SJSA1 (cell line): ENCODE measurements at regions not wholly inside any gene's neighbourhood (a gene's known extent, or its start where the extent isn't known, plus 50 kb on each side); places are given as distances from the start of the nearest gene placed in this dataset.

Experiments used
- DNase-seq, 2 experiments: peaks; one replicate each; pipeline ENCODE4 v3.0.0-alpha.2; 2015 to 2020; ENCODE audit warnings: low spot score in 2 of 2, low read depth in 1 of 2
- H3K27ac ChIP-seq: fragments of 250-450 bp; sonication (Bioruptor Pico); 2 replicates; pipeline ENCODE4 v1.5.1; 2020; ENCODE audit warnings: mild to moderate bottlenecking, moderate library complexity
- H3K27me3 ChIP-seq: fragments of 250-450 bp; sonication (Bioruptor Pico); replicated peaks from 2 replicates; pipeline ENCODE4 v1.5.1; 2020; ENCODE audit warnings: mild to moderate bottlenecking, moderate library complexity
- H3K36me3 ChIP-seq: fragments of 250-450 bp; sonication (Bioruptor Pico); 2 replicates; pipeline ENCODE4 v1.5.1; 2020; ENCODE audit warnings: mild to moderate bottlenecking
- H3K4me1 ChIP-seq: fragments of 250-450 bp; sonication (Bioruptor Pico); replicated peaks from 2 replicates; pipeline ENCODE4 v1.6.1; 2021; ENCODE audit warnings: mild to moderate bottlenecking
- H3K4me3 ChIP-seq: fragments of 250-450 bp; sonication (Bioruptor Pico); 2 replicates; pipeline ENCODE4 v1.5.1; 2020; ENCODE audit warnings: mild to moderate bottlenecking
- H3K9me3 ChIP-seq: fragments of 250-450 bp; sonication (Bioruptor Pico); replicated peaks from 2 replicates; pipeline ENCODE4 v1.5.1; 2020; ENCODE audit warnings: mild to moderate bottlenecking

DNA sequence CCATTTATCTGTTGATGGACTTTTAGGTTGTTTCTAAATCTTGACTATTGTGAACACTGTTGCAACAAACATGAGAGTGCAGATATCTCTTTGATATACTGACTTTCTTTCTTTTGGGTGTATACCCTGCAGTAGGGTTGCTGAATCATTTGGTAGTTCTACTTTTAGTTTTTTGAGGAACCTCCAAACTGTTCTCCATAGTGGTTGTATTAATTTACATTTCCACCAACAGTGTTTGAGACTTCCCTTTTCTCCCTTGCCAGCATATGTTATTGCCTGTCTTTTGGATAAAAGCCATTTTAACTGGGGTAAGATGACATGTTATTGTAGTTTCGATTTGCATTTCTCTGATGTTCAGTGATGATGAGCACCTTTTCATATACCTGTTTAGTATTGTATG is 330.0 kb downstream of the DDX10 start:
- DNase-seq, result no peak
- Histone ChIP-seq H3K4me3 (no peak overlapping the region), H3K9me3 (no peaks in the 10 kb centered on the region), H3K27me3 (no peaks in the 10 kb centered on the region), H3K27ac (no peak overlapping the region), H3K36me3 (no peaks in the 10 kb centered on the region), H3K4me1 (no peaks in the 10 kb centered on the region)

DNA sequence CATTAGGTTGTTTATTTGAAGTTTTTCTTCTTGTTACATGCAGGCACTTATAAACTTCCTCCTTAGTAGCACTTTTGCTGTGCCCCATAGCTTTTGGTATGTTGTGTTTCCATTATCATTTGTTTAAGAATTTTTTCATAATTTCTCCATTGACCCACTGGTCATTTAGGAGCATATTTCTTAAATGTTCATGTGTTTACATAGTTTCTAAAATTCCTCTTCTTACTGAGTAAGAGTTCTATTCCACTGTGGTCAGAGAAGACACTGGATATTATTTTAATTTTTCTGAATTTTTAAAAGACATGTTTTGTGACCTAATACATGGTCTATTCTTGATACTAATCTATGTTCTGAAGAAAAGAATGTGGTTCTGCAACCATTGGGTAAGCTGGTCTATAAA is 333.0 kb downstream of the DDX10 start:
- no peak for DNase-seq
- Histone ChIP-seq H3K36me3 (no peaks in the 10 kb centered on the region), H3K4me3 (no peak overlapping the region), H3K27me3 (no peaks in the 10 kb centered on the region), H3K9me3 (no peaks in the 10 kb centered on the region), H3K27ac (no peak overlapping the region), H3K4me1 (no peaks in the 10 kb centered on the region)

DNA sequence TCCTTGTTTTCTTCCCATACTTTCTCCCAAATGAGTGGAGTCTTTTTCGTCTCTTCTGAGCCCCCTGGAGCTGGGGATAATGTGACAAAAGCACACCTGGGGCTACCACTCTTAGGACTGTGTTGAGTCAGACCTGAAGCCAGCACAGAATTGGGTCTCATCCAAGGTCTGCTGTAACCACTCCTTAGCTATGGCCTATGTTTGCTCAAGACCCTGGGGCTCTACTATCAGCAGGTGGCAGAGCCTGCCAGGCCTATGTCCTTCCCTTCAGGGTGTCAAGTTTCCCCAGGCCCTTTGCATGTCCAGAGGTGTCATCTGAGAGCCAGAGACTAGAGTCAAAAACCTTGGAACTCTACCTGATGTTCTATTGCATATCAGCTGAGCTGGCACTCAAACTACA is 335.7 kb downstream of the DDX10 start:
- no peaks in the 10 kb centered on the region for H3K36me3 ChIP-seq
- H3K4me1 ChIP-seq, result no peaks in the 10 kb centered on the region
- no peak for DNase-seq
- H3K27me3 ChIP-seq, result no peaks in the 10 kb centered on the region
- H3K9me3 ChIP-seq, result no peaks in the 10 kb centered on the region
- H3K27ac ChIP-seq, result no peak overlapping the region
- no peak overlapping the region for H3K4me3 ChIP-seq

DNA sequence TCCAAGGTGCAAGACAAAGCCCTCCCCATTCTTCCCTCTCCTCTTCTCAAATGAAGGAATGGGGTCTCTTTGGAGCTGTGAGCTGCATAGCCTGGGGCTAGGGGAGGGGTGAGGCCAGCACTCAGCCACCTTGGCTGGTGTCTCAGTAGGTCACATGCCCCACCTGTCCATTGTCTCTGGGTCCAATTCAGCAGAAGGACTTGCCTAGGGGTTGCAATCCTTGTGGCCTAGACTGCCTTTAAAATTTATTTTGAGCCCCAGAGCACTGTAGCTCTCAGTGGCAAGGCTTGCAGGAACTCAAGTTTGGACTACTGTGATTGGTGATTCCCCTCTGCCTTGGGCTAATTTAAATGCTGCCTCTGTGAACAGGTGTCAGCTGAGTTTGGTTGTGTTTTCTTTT is 336.7 kb downstream of the DDX10 start:
- H3K9me3 ChIP-seq, result no peaks in the 10 kb centered on the region

DNA sequence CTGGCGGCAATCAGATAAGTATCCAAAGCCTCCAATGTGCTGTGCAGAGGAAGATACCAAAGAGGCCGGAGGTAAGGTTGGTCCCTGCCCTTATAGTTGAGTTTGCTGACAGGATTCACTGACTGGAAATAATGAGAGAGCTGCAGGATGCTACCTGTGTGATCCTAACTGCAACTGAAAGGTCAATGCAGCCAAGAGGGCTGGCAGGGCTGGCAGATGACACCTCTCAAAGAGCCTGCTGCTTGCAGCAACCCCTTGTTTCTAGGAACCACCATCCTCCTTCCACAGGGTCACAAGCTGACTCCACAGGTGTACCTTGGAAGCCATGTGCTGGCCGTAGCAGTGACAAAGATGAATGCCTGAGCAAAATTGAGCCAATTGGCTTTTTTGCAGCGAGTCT is 348.1 kb downstream of the DDX10 start:
- no peaks in the 10 kb centered on the region for H3K36me3 ChIP-seq
- H3K4me3 ChIP-seq, result no peak overlapping the region
- H3K9me3 ChIP-seq, result no peaks in the 10 kb centered on the region
- H3K4me1 ChIP-seq, result peaks cover 7% of the 10 kb centered on the region
- no peaks in the 10 kb centered on the region for H3K27me3 ChIP-seq
- DNase-seq, result no peak
- no peak overlapping the region for H3K27ac ChIP-seq

More for the DNA sequence above, 336.7 kb downstream of the DDX10 start:
- H3K4me3 ChIP-seq, result no peak overlapping the region
- H3K27ac ChIP-seq, result no peak overlapping the region
- no peaks in the 10 kb centered on the region for H3K4me1 ChIP-seq
- H3K36me3 ChIP-seq, result no peaks in the 10 kb centered on the region
- DNase-seq, result no peak
- no peaks in the 10 kb centered on the region for H3K27me3 ChIP-seq

DNA sequence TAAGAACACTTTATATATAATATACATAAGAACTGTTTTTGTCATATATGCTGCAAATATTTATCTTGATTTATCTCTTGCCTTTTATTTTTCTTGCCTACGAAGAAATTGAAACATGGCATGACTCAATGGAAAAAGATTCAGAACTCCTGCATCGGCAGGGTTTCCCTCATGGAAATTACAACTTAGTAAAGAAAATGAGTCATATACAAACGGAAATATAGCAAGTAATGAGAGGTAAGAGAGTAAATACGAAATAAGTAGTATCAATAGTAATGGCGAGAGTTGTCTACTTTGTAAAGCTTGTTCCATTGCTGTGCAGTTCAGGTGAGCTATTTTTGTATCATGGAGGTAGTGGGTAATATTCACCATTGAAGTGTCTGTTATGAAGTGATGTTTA is 350.4 kb downstream of the DDX10 start:
- H3K4me1 ChIP-seq, result peaks cover 7% of the 10 kb centered on the region
- H3K27me3 ChIP-seq, result no peaks in the 10 kb centered on the region
- no peaks in the 10 kb centered on the region for H3K36me3 ChIP-seq
- H3K9me3 ChIP-seq, result no peaks in the 10 kb centered on the region
- peak in 1 of 2 experiments; percentile 22 for DNase-seq
- H3K27ac ChIP-seq, result 0 out of 2 replicates have a peak overlapping the region, but pooled peaks have one; percentile 15
- H3K4me3 ChIP-seq, result no peak overlapping the region

DNA sequence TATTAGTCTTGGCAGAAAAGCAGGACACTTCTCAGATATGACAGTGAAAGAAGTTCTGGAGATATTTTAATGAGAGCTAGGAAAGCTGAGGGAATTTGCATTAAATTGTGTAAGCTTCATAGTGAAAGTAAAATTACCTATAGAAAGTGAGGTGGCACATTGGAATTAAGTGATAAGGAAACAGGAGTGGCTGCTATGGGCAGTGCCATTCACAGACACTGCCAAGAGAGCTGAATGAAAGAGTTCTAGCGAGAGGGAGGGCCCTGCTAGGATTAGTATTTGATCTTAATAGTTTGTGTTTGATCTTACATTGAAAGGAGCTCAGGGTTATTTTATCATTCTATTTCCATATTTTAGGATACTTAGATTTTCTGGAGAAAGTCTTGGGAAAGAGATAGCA is 351.9 kb downstream of the DDX10 start:
- no peak overlapping the region for H3K27ac ChIP-seq
- H3K36me3 ChIP-seq, result no peaks in the 10 kb centered on the region
- H3K4me1 ChIP-seq, result peaks cover 7% of the 10 kb centered on the region
- no peaks in the 10 kb centered on the region for H3K9me3 ChIP-seq
- no peak for DNase-seq
- H3K27me3 ChIP-seq, result no peaks in the 10 kb centered on the region
- H3K4me3 ChIP-seq, result no peak overlapping the region

DNA sequence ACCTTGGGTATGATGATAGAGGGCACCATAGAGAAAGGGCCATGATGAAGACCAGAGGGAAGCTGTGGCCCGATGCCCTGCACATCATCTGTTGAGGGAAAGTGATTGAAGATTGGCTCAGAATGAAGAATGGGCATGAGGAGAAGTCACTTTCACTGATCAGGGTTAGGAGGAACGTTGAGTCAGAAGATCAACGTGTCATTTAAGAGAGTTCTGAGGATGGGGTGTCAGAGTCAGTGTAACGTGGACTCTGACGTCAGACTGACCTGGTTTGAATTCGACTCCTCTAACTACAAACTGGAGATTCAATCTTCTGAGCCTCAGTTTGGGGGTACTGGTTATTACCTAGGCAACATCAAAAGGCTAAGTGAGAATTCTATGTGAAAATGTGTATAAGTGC is 352.6 kb downstream of the DDX10 start:
- Histone ChIP-seq H3K36me3 (no peaks in the 10 kb centered on the region), H3K4me1 (peaks cover 7% of the 10 kb centered on the region), H3K27me3 (no peaks in the 10 kb centered on the region), H3K9me3 (no peaks in the 10 kb centered on the region), H3K27ac (no peak overlapping the region), H3K4me3 (no peak overlapping the region)
- DNase-seq, result no peak

DNA sequence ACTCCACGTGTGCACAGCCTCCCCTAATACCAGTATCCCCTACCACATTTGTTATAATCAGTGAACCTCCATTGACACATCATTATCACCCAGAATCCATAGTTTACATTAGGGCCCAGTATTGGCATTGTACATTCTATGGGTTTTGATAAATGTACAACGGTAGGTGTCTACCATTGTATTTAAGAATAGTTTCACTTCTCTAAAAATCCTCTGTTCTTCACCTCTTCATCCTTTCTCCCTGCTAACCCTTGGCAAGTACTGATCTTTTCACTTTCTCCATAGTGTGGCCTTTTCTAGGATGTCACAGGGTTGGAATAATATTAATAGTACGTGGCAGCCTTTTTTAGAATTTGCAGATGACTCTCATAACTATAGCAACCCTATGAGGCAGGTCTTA is 353.8 kb downstream of the DDX10 start:
- Histone ChIP-seq H3K36me3 (no peaks in the 10 kb centered on the region), H3K4me1 (peaks cover 7% of the 10 kb centered on the region), H3K27ac (no peak overlapping the region), H3K4me3 (no peak overlapping the region), H3K27me3 (no peaks in the 10 kb centered on the region), H3K9me3 (no peaks in the 10 kb centered on the region)
- no peak for DNase-seq

DNA sequence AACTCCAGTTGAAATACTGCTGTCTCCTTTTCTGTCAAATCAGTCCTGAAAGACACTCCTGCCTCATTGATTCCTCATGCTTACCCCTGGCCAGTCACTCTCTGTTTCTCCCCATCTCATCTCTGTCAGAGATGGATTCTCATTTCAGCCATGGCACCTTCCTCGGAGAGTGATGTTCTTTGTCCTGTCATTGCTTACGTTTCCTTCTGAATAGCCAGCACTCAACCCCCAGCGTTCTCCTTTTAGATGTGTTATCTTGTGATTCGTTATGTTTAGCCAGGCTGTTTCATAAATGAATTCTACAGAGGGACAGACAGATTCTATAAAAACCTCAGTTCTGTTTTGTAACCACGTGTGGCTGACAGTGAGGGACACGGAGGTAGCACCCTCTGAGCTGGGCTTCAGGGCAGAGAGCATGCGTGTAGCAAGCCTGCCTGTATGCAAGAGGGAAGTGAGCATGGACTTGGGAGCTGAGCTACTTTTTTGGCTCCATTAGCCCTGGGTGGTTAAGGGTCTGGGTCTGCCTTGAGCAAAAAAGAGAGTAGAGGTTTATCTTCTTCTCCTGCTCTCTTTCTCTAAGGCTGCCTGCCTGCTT is 354.6 kb downstream of the DDX10 start:
- Histone ChIP-seq H3K27me3 (no peaks in the 10 kb centered on the region), H3K9me3 (no peaks in the 10 kb centered on the region), H3K4me1 (peaks cover 7% of the 10 kb centered on the region), H3K4me3 (no peak overlapping the region), H3K27ac (no peak overlapping the region), H3K36me3 (no peaks in the 10 kb centered on the region)
- no peak for DNase-seq

DNA sequence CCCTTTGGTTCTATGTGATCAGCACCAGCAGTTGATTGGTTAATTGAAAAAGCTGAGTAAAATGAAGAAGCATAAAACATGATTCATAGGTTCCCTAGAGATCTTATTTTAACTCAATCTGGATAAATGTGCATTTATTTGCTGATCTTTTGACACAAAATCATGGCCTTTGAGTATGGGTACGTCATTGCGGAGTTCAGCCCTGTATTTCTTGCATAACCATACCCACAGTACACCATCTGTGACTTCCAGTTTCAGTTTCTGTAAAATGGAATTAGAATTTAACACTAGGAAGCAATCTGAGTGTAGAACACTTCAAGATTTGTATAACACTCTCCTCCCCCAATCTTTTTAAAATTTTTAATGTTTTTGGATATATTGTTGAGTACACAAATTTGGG is 358.2 kb downstream of the DDX10 start:
- Histone ChIP-seq H3K36me3 (no peaks in the 10 kb centered on the region), H3K4me1 (no peaks in the 10 kb centered on the region), H3K4me3 (no peak overlapping the region), H3K27ac (no peak overlapping the region), H3K27me3 (no peaks in the 10 kb centered on the region), H3K9me3 (no peaks in the 10 kb centered on the region)
- DNase-seq, result no peak

DNA sequence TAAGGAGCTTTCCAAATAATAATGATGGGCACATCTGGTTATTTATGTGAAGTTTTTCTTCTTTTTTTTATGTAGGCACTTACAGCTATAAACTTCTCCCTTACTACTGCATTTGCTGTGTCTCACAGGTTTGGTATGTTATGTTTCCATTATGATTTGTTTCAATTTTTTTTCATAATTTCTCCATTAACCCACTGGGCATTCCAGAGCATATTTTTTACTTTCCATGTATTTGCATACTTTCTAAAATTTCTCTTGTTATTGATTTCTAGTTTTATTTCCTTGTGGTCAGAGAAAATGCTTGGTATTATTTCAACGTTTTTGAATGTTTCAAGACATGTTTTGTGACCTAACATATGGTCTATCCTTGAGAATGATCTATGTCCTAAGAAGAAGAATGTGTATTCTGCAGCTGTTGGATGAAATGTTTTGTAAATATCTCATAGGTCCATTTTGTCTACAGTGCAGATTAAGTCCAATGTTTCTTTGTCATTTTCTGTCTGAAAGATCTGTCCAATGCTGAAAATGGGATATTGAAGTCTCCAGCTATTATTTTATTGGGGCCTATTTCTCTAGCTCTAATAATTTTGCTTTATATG is 362.1 kb downstream of the DDX10 start:
- H3K27ac ChIP-seq, result no peak overlapping the region

DNA sequence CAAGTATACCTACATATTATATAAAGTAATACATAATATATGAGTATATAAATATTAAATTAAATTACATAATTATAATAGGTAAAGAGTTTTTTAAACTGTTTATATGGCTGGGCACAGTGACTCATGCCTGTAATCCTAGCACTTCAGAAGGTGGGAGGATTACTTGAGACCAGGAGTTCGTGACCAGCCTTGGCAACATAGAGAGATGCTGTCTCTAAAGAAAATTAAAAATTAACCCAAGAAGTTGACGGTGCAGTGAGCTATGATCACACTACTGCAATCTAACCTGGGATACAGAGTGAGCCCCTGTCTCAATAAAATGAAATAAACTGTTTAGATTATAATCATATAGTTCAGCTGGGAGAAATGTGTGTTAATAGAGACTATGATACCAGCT is 363.0 kb downstream of the DDX10 start:
- DNase-seq, result no peak
- Histone ChIP-seq H3K4me3 (no peak overlapping the region), H3K4me1 (no peaks in the 10 kb centered on the region), H3K9me3 (no peaks in the 10 kb centered on the region), H3K27me3 (no peaks in the 10 kb centered on the region), H3K36me3 (no peaks in the 10 kb centered on the region), H3K27ac (no peak overlapping the region)

More for the DNA sequence above, 362.1 kb downstream of the DDX10 start:
- no peak for DNase-seq
- no peaks in the 10 kb centered on the region for H3K27me3 ChIP-seq
- no peaks in the 10 kb centered on the region for H3K36me3 ChIP-seq
- H3K9me3 ChIP-seq, result no peaks in the 10 kb centered on the region
- no peaks in the 10 kb centered on the region for H3K4me1 ChIP-seq
- H3K4me3 ChIP-seq, result no peak overlapping the region

DNA sequence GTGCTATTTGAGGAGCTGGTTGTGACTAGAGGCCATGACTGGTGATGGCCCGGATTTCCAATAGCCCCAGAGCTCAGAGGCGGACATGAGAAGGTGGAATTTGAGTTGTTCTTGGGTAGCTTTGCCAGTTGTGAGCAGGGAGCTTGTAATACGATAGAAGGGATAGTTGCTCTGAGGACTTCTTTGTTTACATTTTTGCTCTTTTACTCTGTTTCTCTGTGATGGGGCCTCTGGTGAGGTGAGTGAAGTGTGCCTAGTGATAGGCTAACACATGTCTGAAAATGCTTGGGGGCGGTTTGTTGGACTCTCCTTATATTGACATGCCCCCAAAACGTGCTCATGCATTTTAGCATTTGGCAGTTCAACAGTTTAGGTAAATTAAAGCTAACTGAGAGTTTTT is 365.1 kb downstream of the DDX10 start:
- Histone ChIP-seq H3K27me3 (no peaks in the 10 kb centered on the region), H3K4me3 (no peak overlapping the region), H3K27ac (no peak overlapping the region), H3K9me3 (no peaks in the 10 kb centered on the region), H3K4me1 (no peaks in the 10 kb centered on the region), H3K36me3 (no peaks in the 10 kb centered on the region)
- DNase-seq, result no peak
